ENCODE measurements at regions not wholly inside any gene's neighbourhood (a gene's known extent, or its start where the extent isn't known, plus 50 kb on each side); places are given as distances from the start of the nearest gene placed in this dataset.

DNA sequence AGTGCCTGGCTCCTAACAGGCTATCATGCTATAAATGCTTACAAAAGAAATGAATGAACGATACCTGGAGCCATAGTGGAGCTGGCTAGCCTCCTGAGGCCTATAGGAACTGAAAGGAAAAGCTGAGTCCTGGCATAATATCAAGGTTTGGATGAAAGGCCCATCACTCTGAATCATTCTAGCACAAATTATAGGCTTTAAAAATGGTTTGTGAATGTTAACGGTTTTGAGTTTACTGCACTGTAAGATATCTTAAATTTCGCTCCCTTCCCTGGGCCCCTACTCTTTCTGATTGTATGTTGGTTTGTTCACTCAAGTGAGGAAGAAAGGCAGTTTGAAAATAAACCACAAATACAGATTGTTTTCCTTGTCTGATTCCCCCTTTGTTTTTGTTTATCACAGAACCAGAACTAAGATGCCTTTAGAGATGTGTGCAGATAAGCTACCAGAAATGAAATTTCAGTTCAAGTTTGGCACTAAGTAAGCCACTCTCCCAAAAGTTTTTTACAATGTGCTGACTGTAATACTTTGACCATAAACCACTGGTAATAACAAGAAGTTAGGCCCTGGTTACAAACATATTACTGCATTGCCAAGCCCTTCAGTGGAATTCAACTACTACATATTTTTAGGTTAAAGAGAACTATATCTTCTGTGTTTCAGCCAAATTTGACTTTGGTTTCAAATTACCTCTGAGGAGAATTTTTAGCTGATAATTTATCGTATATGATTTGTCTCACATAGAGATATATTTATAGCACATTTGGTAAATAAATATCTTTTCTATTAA is 89.5 kb downstream of the ALX1 start:
- H3K36me3 Mint-ChIP-seq = no peaks in the 10 kb centered on the region
- TF ChIP-seq TP53 (CRISPR knock-in tag; IDR thresholded peaks at IDR 0.05) (no peak), ZNF263 (CRISPR knock-in tag; IDR thresholded peaks at IDR 0.05; ENCODE audit: low read depth) (no peak), EMX1 (CRISPR knock-in tag; IDR thresholded peaks at IDR 0.05) (no peak), SMAD4 (CRISPR knock-in tag; IDR thresholded peaks at IDR 0.05) (no peak), TEAD1 (CRISPR knock-in tag; IDR thresholded peaks at IDR 0.05) (no peak), ZNF396 (CRISPR knock-in tag; IDR thresholded peaks at IDR 0.05; ENCODE audit: borderline replicate concordance) (no peak), KAT7 (CRISPR knock-in tag; IDR thresholded peaks at IDR 0.05; ENCODE audit: borderline replicate concordance) (no peak), OVOL2 (CRISPR knock-in tag; IDR thresholded peaks at IDR 0.05; ENCODE audit: borderline replicate concordance) (no peak), NR2C2 (CRISPR knock-in tag; IDR thresholded peaks at IDR 0.05) (no peak), NFYB (CRISPR knock-in tag; conservative IDR thresholded peaks at IDR 0.05; ENCODE audit: low read depth) (no peak), RORB (CRISPR knock-in tag; IDR thresholded peaks at IDR 0.05) (no peak)
- TF ChIP-seq, protein P1, sequence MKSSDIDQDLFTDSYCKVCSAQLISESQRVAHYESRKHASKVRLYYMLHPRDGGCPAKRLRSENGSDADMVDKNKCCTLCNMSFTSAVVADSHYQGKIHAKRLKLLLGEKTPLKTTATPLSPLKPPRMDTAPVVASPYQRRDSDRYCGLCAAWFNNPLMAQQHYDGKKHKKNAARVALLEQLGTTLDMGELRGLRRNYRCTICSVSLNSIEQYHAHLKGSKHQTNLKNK (CRISPR knock-in tag; IDR thresholded peaks at IDR 0.05) = no peak
- TF ChIP-seq, protein P2, sequence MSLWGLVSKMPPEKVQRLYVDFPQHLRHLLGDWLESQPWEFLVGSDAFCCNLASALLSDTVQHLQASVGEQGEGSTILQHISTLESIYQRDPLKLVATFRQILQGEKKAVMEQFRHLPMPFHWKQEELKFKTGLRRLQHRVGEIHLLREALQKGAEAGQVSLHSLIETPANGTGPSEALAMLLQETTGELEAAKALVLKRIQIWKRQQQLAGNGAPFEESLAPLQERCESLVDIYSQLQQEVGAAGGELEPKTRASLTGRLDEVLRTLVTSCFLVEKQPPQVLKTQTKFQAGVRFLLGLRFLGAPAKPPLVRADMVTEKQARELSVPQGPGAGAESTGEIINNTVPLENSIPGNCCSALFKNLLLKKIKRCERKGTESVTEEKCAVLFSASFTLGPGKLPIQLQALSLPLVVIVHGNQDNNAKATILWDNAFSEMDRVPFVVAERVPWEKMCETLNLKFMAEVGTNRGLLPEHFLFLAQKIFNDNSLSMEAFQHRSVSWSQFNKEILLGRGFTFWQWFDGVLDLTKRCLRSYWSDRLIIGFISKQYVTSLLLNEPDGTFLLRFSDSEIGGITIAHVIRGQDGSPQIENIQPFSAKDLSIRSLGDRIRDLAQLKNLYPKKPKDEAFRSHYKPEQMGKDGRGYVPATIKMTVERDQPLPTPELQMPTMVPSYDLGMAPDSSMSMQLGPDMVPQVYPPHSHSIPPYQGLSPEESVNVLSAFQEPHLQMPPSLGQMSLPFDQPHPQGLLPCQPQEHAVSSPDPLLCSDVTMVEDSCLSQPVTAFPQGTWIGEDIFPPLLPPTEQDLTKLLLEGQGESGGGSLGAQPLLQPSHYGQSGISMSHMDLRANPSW (CRISPR knock-in tag; conservative IDR thresholded peaks at IDR 0.05; ENCODE audit: low read depth) = no peak
- TF ChIP-seq, protein P3, sequence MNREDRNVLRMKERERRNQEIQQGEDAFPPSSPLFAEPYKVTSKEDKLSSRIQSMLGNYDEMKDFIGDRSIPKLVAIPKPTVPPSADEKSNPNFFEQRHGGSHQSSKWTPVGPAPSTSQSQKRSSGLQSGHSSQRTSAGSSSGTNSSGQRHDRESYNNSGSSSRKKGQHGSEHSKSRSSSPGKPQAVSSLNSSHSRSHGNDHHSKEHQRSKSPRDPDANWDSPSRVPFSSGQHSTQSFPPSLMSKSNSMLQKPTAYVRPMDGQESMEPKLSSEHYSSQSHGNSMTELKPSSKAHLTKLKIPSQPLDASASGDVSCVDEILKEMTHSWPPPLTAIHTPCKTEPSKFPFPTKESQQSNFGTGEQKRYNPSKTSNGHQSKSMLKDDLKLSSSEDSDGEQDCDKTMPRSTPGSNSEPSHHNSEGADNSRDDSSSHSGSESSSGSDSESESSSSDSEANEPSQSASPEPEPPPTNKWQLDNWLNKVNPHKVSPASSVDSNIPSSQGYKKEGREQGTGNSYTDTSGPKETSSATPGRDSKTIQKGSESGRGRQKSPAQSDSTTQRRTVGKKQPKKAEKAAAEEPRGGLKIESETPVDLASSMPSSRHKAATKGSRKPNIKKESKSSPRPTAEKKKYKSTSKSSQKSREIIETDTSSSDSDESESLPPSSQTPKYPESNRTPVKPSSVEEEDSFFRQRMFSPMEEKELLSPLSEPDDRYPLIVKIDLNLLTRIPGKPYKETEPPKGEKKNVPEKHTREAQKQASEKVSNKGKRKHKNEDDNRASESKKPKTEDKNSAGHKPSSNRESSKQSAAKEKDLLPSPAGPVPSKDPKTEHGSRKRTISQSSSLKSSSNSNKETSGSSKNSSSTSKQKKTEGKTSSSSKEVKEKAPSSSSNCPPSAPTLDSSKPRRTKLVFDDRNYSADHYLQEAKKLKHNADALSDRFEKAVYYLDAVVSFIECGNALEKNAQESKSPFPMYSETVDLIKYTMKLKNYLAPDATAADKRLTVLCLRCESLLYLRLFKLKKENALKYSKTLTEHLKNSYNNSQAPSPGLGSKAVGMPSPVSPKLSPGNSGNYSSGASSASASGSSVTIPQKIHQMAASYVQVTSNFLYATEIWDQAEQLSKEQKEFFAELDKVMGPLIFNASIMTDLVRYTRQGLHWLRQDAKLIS (CRISPR knock-in tag; IDR thresholded peaks at IDR 0.05; ENCODE audit: borderline replicate concordance) = no peak
- TF ChIP-seq, protein P4, sequence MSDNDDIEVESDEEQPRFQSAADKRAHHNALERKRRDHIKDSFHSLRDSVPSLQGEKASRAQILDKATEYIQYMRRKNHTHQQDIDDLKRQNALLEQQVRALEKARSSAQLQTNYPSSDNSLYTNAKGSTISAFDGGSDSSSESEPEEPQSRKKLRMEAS (CRISPR knock-in tag; IDR thresholded peaks at IDR 0.05) = no peak
- TF ChIP-seq, protein P5, sequence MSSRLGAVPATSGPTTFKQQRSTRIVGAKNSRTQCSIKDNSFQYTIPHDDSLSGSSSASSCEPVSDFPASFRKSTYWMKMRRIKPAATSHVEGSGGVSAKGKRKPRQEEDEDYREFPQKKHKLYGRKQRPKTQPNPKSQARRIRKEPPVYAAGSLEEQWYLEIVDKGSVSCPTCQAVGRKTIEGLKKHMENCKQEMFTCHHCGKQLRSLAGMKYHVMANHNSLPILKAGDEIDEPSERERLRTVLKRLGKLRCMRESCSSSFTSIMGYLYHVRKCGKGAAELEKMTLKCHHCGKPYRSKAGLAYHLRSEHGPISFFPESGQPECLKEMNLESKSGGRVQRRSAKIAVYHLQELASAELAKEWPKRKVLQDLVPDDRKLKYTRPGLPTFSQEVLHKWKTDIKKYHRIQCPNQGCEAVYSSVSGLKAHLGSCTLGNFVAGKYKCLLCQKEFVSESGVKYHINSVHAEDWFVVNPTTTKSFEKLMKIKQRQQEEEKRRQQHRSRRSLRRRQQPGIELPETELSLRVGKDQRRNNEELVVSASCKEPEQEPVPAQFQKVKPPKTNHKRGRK (CRISPR knock-in tag; IDR thresholded peaks at IDR 0.05; ENCODE audit: borderline replicate concordance) = no peak
- TF ChIP-seq, protein P6, sequence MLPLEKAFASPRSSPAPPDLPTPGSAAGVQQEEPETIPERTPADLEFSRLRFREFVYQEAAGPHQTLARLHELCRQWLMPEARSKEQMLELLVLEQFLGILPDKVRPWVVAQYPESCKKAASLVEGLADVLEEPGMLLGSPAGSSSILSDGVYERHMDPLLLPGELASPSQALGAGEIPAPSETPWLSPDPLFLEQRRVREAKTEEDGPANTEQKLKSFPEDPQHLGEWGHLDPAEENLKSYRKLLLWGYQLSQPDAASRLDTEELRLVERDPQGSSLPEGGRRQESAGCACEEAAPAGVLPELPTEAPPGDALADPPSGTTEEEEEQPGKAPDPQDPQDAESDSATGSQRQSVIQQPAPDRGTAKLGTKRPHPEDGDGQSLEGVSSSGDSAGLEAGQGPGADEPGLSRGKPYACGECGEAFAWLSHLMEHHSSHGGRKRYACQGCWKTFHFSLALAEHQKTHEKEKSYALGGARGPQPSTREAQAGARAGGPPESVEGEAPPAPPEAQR (CRISPR knock-in tag; IDR thresholded peaks at IDR 0.05) = no peak
- TF ChIP-seq, protein P7, sequence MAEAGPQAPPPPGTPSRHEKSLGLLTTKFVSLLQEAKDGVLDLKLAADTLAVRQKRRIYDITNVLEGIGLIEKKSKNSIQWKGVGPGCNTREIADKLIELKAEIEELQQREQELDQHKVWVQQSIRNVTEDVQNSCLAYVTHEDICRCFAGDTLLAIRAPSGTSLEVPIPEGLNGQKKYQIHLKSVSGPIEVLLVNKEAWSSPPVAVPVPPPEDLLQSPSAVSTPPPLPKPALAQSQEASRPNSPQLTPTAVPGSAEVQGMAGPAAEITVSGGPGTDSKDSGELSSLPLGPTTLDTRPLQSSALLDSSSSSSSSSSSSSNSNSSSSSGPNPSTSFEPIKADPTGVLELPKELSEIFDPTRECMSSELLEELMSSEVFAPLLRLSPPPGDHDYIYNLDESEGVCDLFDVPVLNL (CRISPR knock-in tag; IDR thresholded peaks at IDR 0.05; ENCODE audit: borderline replicate concordance, low read depth) = no peak
- TF ChIP-seq, protein P8, sequence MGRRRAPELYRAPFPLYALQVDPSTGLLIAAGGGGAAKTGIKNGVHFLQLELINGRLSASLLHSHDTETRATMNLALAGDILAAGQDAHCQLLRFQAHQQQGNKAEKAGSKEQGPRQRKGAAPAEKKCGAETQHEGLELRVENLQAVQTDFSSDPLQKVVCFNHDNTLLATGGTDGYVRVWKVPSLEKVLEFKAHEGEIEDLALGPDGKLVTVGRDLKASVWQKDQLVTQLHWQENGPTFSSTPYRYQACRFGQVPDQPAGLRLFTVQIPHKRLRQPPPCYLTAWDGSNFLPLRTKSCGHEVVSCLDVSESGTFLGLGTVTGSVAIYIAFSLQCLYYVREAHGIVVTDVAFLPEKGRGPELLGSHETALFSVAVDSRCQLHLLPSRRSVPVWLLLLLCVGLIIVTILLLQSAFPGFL (CRISPR knock-in tag; IDR thresholded peaks at IDR 0.05; ENCODE audit: borderline replicate concordance) = no peak
- no peak overlapping the region for H3K4me3 Mint-ChIP-seq
- no peak for DNase-seq (ENCODE audit: low spot score)
- no peaks in the 10 kb centered on the region for H3K9me3 Mint-ChIP-seq
- no peak overlapping the region for H3K27ac Mint-ChIP-seq
- POLR2A ChIA-PET = no interaction called here
- peaks cover 39% of the 10 kb centered on the region for H3K27me3 Mint-ChIP-seq (ENCODE audit: low read depth)
- peaks cover 4% of the 10 kb centered on the region; the same call in 1 of the 2 replicates for H3K4me1 Mint-ChIP-seq
- CTCF ChIA-PET = no interaction called here
- ATAC-seq = no peak

Measured in WTC11 (cell line).